Progenitor cell of endocrine pancreas (in vitro differentiated cells): ENCODE measurements at regions not wholly inside any gene's neighbourhood (a gene's known extent, or its start where the extent isn't known, plus 50 kb on each side); places are given as distances from the start of the nearest gene placed in this dataset.

ENCODE experiments used
- DNase-seq: peaks from one replicate; pipeline ENCODE4 v3.0.0; 2021; ENCODE audit warnings: low spot score; ENCODE audit not compliant: unreplicated experiment
- H3K27ac Mint-ChIP-seq: 2 replicates; pipeline ENCODE4 v1.8.0; 2021; ENCODE audit warnings: mild to moderate bottlenecking, moderate library complexity, mixed read lengths
- H3K27me3 Mint-ChIP-seq: 2 replicates; pipeline ENCODE4 v1.8.0; 2021; ENCODE audit warnings: mixed read lengths
- H3K36me3 Mint-ChIP-seq: 2 replicates; pipeline ENCODE4 v1.8.0; 2022; ENCODE audit warnings: mixed read lengths; ENCODE audit not compliant: insufficient read depth
- H3K4me1 Mint-ChIP-seq: 2 replicates; pipeline ENCODE4 v1.8.0; 2021; ENCODE audit warnings: low read depth, mixed read lengths
- H3K4me3 Mint-ChIP-seq: 2 replicates; pipeline ENCODE4 v1.8.0; 2021; ENCODE audit warnings: low read depth, mild to moderate bottlenecking, moderate library complexity, mixed read lengths
- H3K9me3 Mint-ChIP-seq: 2 replicates; pipeline ENCODE4 v1.8.0; 2021; ENCODE audit warnings: low read depth, mixed read lengths
- TF ChIP-seq, protein P1 (sequence below): fragments of 200-600 bp; sonication (generic); IDR thresholded peaks from one replicate; pipeline ENCODE4 v1.5.0; 2021; ENCODE audit warnings: antibody characterized with exemption, mild to moderate bottlenecking; ENCODE audit not compliant: unreplicated experiment

DNA sequence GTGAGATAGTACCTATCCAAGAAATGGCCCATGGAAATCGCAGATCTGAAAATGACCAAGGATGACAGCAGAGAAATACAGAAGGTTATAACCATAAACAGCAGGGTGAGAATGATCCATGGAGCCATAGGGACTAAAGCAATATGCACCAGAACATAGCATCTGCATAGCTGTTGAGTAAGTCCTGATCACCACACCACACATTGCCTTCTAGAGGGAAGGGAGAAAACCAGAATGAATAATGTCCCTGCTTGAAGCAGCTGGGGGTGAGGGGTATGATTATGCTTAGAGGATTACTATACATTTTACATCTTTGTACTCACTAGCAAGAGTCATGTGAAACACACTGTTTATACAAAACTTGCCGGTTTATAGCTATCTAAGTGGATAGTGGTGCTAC is 350.4 kb downstream of the MBD2 start:
- Mint-ChIP-seq H3K9me3 (no peaks in the 10 kb centered on the region), H3K4me3 (no peak overlapping the region), H3K27me3 (no peaks in the 10 kb centered on the region), H3K27ac (no peak overlapping the region), H3K36me3 (no peaks in the 10 kb centered on the region), H3K4me1 (no peaks in the 10 kb centered on the region)
- DNase-seq, result no peak
- TF ChIP-seq, protein P1, sequence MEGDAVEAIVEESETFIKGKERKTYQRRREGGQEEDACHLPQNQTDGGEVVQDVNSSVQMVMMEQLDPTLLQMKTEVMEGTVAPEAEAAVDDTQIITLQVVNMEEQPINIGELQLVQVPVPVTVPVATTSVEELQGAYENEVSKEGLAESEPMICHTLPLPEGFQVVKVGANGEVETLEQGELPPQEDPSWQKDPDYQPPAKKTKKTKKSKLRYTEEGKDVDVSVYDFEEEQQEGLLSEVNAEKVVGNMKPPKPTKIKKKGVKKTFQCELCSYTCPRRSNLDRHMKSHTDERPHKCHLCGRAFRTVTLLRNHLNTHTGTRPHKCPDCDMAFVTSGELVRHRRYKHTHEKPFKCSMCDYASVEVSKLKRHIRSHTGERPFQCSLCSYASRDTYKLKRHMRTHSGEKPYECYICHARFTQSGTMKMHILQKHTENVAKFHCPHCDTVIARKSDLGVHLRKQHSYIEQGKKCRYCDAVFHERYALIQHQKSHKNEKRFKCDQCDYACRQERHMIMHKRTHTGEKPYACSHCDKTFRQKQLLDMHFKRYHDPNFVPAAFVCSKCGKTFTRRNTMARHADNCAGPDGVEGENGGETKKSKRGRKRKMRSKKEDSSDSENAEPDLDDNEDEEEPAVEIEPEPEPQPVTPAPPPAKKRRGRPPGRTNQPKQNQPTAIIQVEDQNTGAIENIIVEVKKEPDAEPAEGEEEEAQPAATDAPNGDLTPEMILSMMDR, result no peak

DNA sequence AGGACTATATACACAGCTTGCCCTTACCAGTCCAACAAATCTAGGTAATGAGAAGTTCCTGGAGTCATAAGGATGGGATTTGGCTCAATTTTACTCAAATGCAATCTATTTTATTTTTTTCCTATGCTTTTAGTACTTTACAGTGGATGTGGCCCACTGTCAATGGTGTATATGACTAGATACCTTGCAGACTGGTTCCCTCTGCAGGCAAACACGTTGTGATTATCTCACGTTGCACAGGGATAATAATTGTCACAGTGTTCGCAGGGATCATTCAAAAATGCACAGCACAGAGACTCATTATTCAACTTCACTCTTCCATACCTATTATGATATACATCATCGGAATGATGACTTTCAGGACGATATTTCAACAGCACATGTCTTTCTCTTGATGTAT is 359.7 kb downstream of the MBD2 start:
- H3K4me3 Mint-ChIP-seq, result no peak overlapping the region

DNA sequence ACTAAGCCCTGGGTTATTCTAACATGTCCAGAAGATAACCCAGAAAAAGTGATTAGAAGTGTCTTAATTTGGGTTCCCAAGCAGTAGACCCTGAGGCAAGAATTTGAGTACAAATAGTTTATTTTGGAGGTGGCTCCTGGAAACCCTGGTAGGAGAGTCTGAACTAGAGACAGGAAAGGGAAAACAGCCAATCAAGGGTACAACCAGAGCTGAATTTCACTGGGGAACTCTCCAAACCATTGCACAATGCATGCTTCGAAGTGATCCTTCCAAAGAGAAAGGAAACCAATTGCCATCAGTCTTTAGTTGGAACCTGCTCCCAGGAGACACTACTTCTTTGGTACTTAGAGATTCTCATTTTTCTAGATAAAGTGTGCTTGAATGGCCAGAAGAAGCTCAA is 361.5 kb downstream of the MBD2 start:
- Mint-ChIP-seq H3K27ac (no peak overlapping the region), H3K4me3 (no peak overlapping the region), H3K4me1 (no peaks in the 10 kb centered on the region), H3K9me3 (no peaks in the 10 kb centered on the region), H3K27me3 (no peaks in the 10 kb centered on the region), H3K36me3 (no peaks in the 10 kb centered on the region)
- no peak for DNase-seq
- TF ChIP-seq, protein P1, result no peak

More for the DNA sequence above, 359.7 kb downstream of the MBD2 start:
- Mint-ChIP-seq H3K4me1 (no peaks in the 10 kb centered on the region), H3K27me3 (no peaks in the 10 kb centered on the region), H3K27ac (no peak overlapping the region), H3K9me3 (no peaks in the 10 kb centered on the region), H3K36me3 (no peaks in the 10 kb centered on the region)
- no peak for DNase-seq
- TF ChIP-seq, protein P1, result no peak

DNA sequence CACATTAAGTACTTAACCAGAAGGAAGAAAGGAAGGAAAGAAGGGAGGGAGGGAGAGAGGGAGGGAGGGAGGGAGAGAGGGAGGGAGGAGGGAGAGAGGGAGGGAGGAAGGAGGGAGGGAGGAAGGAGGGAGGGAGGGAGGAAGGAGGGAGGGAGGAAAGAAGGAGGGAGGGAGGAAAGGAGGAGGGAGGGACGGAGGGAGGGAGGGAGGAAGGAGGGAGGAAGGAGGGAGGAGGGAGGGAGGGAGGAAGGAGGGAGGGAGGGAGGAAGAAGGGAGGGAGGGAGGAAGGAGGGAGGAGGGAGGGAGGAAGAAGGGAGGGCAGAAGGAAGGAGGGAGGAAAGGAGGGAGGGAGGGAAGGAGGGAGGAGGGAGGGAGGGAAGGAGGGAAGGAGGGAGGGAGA is 363.3 kb downstream of the MBD2 start:
- H3K4me1 Mint-ChIP-seq, result no peaks in the 10 kb centered on the region
- H3K27ac Mint-ChIP-seq, result no peak overlapping the region
- no peaks in the 10 kb centered on the region for H3K27me3 Mint-ChIP-seq
- no peak for DNase-seq
- no peaks in the 10 kb centered on the region for H3K36me3 Mint-ChIP-seq
- no peaks in the 10 kb centered on the region for H3K9me3 Mint-ChIP-seq
- TF ChIP-seq, protein P1, result no peak
- no peak overlapping the region for H3K4me3 Mint-ChIP-seq

DNA sequence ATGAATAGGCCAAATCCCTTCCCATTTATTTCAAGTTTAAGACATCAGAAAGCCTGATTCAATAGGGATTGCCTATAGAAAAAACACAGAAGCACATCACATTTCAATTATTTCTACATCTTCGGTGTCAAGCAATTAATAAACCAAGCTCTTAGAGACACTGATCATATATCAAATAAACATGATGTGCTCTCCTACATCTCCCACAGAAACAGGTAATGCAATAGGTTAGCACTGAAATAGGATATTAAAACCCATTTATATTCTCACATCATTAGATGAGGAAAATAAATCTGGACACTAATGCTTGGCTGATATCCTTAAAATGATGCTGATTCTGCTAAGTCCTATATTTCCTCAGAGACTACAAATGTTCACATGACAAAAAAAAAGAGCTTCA is 364.7 kb downstream of the MBD2 start:
- no peaks in the 10 kb centered on the region for H3K4me1 Mint-ChIP-seq
- H3K9me3 Mint-ChIP-seq, result no peaks in the 10 kb centered on the region
- no peaks in the 10 kb centered on the region for H3K36me3 Mint-ChIP-seq
- H3K4me3 Mint-ChIP-seq, result no peak overlapping the region
- no peak overlapping the region for H3K27ac Mint-ChIP-seq
- TF ChIP-seq, protein P1, result no peak
- no peaks in the 10 kb centered on the region for H3K27me3 Mint-ChIP-seq
- no peak for DNase-seq
